ENCODE measurements at regions not wholly inside any gene's neighbourhood (a gene's known extent, or its start where the extent isn't known, plus 50 kb on each side); places are given as distances from the start of the nearest gene placed in this dataset.

DNA sequence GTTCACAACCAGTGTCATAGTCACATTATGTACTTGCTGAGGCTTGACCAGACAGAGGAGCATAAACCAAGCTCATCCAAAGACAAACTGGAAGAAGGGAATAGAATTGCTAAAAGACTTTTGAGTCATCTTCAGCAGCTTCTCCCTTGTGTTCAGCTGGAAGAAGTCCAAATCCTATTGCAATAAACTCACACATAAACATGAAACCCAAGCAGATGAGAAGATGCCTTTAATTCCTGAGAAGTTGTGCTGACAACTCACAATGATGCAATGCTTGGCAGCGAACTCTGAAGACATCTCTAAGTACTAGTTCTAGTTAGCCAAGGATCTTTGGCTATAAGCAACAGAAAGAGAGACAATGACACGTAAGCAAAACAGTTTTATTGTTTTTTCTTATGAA lies 642.1 kb downstream of the KCTD16 start:
- TF ChIP-seq ZNF70 (CRISPR knock-in tag; IDR thresholded peaks at IDR 0.05) = no peak
- TF ChIP-seq PPARA (CRISPR knock-in tag; IDR thresholded peaks at IDR 0.05; ENCODE audit: borderline replicate concordance) = no peak
- no peak for TF ChIP-seq PATZ1 (CRISPR knock-in tag; IDR thresholded peaks at IDR 0.05; ENCODE audit: borderline replicate concordance)
- no peak for TF ChIP-seq GLIS3 (CRISPR knock-in tag; IDR thresholded peaks at IDR 0.05)
- no peak for TF ChIP-seq BACH2 (CRISPR knock-in tag; IDR thresholded peaks at IDR 0.05; ENCODE audit: borderline replicate concordance)
- no peak for TF ChIP-seq TCF4 (CRISPR knock-in tag; IDR thresholded peaks at IDR 0.05; ENCODE audit: borderline replicate concordance)
- no peak for TF ChIP-seq ZFP3 (CRISPR knock-in tag; IDR thresholded peaks at IDR 0.05)
